ENCODE measurements at regions not wholly inside any gene's neighbourhood (a gene's known extent, or its start where the extent isn't known, plus 50 kb on each side); places are given as distances from the start of the nearest gene placed in this dataset.
A peak's percentile ranks its signal among the peaks of the same experiment; 100 is the strongest.

- in situ Hi-C loops (cut with HindIII; ENCODE audit: low sequenced_read_pairs), result no loop called here
- no peak for DNase-seq (ENCODE audit: low read depth)
- H3K4me3 ChIP-seq (ENCODE audit: low read depth, low read length), result no peak overlapping the region
- TF ChIP-seq, protein P1, sequence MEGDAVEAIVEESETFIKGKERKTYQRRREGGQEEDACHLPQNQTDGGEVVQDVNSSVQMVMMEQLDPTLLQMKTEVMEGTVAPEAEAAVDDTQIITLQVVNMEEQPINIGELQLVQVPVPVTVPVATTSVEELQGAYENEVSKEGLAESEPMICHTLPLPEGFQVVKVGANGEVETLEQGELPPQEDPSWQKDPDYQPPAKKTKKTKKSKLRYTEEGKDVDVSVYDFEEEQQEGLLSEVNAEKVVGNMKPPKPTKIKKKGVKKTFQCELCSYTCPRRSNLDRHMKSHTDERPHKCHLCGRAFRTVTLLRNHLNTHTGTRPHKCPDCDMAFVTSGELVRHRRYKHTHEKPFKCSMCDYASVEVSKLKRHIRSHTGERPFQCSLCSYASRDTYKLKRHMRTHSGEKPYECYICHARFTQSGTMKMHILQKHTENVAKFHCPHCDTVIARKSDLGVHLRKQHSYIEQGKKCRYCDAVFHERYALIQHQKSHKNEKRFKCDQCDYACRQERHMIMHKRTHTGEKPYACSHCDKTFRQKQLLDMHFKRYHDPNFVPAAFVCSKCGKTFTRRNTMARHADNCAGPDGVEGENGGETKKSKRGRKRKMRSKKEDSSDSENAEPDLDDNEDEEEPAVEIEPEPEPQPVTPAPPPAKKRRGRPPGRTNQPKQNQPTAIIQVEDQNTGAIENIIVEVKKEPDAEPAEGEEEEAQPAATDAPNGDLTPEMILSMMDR (IDR thresholded peaks at IDR 0.05; ENCODE audit: low read depth, low read length, missing control alignments), result no peak
Measured at GRCh38 chr6:95128947-95129346, 448.4 kb upstream of the MANEA start.

GRCh38 chr6:95133578-95133977 is 443.8 kb upstream of the MANEA start:
- no peak for DNase-seq (ENCODE audit: low read depth)

GRCh38 chr6:95135182-95135581 is 442.2 kb upstream of the MANEA start:
- DNase-seq (ENCODE audit: low read depth), result no peak
- no peak overlapping the region for H3K4me3 ChIP-seq (ENCODE audit: low read depth, low read length)
- TF ChIP-seq, protein P1 (IDR thresholded peaks at IDR 0.05; ENCODE audit: low read depth, low read length, missing control alignments), result no peak
- in situ Hi-C loops (cut with HindIII; ENCODE audit: low sequenced_read_pairs), result no loop called here

More at GRCh38 chr6:95133578-95133977, 443.8 kb upstream of the MANEA start:
- in situ Hi-C loops (cut with HindIII; ENCODE audit: low sequenced_read_pairs), result no loop called here
- no peak overlapping the region for H3K4me3 ChIP-seq (ENCODE audit: low read depth, low read length)
- TF ChIP-seq, protein P1 (IDR thresholded peaks at IDR 0.05; ENCODE audit: low read depth, low read length, missing control alignments), result peak; percentile 22

DNA sequence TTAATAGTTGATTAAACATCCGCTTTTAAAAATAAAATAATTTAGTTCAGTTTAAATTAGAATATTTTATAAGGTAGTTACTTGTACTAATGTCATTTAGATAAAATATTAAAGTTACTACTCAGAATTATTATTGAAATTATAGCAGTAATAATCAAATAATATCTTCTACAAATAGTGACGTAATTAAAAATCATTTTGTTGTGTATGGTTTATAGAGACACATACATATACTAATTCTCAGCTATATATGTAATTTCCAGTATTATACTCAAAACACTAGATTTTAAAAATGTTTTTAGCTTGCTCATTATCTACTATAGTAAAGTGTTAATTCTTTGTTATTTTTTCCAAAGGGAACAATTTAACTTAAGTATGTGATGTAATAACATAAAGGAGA is 435.2 kb upstream of the MANEA start:
- H3K4me3 ChIP-seq (ENCODE audit: low read depth, low read length), result no peak overlapping the region
- in situ Hi-C loops (cut with HindIII; ENCODE audit: low sequenced_read_pairs), result no loop called here
- DNase-seq (ENCODE audit: low read depth), result no peak
- TF ChIP-seq, protein P1 (IDR thresholded peaks at IDR 0.05; ENCODE audit: low read depth, low read length, missing control alignments), result no peak

GRCh38 chr6:95142661-95143335 is 434.5 kb upstream of the MANEA start:
- no peak overlapping the region for H3K4me3 ChIP-seq (ENCODE audit: low read depth, low read length)
- TF ChIP-seq, protein P1 (IDR thresholded peaks at IDR 0.05; ENCODE audit: low read depth, low read length, missing control alignments), result no peak
- no peak for DNase-seq (ENCODE audit: low read depth)
- in situ Hi-C loops (cut with HindIII; ENCODE audit: low sequenced_read_pairs), result no loop called here

DNA sequence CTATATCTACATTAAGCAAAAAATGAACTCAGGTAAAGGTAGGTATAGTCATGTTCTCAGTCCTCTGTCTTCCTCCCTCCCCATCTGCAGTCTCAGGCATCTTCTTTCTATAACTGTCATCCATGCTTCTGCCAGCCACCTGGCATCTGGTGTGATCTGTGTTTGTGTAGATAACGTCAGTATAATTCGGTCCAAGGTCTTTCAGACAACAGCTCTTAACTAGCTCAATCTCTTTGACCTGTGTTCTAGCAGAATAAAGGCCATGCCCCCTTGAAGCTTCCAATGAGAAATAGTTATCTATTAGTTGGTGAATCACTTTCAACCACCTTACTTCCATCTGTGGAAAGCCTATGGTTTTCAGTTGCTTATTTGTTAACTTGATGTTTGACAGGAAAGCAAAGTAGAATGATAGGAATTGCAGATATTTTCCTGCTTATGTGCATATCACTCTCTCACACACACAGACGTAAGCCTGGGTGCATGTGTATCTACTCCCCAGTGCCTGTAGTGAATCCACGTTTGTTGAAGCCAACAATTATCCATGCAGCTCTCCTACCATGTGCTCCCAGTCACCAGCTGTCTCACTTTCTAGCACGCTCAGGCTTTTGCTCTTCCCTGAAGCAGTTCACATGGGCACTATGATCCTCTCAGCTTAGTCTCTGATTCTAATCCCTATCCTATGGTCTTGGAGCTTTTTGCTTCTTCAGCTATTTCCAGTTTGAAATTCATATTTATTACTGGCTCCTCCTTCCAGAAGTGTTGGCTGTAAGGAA is 433.7 kb upstream of the MANEA start:
- TF ChIP-seq, protein P1 (IDR thresholded peaks at IDR 0.05; ENCODE audit: low read depth, low read length, missing control alignments), result no peak
- in situ Hi-C loops (cut with HindIII; ENCODE audit: low sequenced_read_pairs), result no loop called here

More for the DNA sequence above, 433.7 kb upstream of the MANEA start:
- no peak overlapping the region for H3K4me3 ChIP-seq (ENCODE audit: low read depth, low read length)
- no peak for DNase-seq (ENCODE audit: low read depth)
